NCI-H446 (cell line): ENCODE measurements at regions not wholly inside any gene's neighbourhood (a gene's known extent, or its start where the extent isn't known, plus 50 kb on each side); places are given as distances from the start of the nearest gene placed in this dataset.

ENCODE experiments used
- DNase-seq, 2 experiments: peaks; one replicate each; lab custom pipeline; 2025; lab: John Stamatoyannopoulos, UW

GRCh38 chr1:209370241-209370995 is 213.1 kb upstream of the CAMK1G start:
- peak; percentile 53 to 67 for DNase-seq

DNA sequence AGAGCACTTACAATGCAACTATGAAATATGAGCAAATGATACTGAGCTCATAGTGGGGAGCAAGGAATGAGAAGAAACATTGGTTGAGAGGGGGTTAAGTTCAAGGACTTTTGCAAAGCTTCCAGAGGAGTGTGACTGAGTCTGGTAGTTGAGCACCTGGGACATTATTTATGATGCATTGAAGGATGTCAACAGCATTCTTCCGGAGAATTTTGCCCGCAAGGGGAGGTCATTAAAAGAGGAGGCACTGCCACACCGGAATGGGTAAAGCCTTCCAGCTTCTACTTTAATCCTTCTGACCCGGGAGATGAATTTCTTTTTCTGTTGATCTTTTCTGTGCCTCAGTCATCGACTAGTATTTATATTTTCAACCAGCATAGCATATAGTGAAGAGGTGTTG is 208.4 kb upstream of the CAMK1G start:
- DNase-seq, result no peak

- DNase-seq, result no peak
Observed at GRCh38 chr1:209375671-209376365, 207.7 kb upstream of the CAMK1G start.

DNA sequence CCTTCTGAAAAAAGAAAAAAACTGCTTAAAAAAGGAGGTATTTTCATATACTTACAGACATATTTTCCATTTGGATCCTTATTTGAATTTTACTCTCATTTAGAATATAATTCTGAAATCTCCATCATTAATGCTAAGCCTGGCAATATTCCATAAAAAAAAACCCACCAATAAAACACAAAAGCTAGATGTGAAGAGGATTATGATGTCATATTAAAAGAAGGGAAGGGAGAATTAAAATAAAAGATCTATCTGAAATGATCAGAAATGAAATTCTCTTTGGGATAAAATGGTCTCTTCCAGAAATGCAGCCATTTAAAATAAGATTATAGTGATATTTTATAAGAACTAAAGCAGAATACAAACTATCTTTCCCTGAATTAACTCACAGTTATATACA is 206.7 kb upstream of the CAMK1G start:
- no peak for DNase-seq

- no peak for DNase-seq
Observed at GRCh38 chr1:209377995-209378394, 205.5 kb upstream of the CAMK1G start.

GRCh38 chr1:209379280-209379679 is 204.2 kb upstream of the CAMK1G start:
- DNase-seq, result no peak

GRCh38 chr1:209380420-209380819 is 203.1 kb upstream of the CAMK1G start:
- no peak for DNase-seq

GRCh38 chr1:209382231-209383100 is 201.0 kb upstream of the CAMK1G start:
- peak in 1 of 2 experiments; percentile 12 for DNase-seq

DNA sequence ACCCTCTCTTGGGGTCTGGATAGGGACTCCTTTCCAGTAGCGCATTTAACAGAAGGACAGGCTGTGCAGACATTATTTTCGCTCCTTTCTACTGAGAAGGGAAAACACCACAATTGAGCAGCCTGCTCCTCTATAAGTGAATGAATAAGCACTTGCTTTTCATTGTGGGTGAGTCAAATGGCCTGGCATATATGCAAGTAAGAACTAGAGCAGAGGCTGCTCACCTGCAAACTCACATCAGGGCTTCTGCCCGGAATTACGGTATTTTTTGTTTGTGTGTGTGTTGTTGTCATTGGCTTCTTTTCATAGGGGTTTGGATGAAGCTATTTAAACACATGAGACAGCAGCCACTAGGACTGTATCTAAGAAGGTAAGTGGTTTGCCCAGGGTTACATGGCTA is 200.1 kb upstream of the CAMK1G start:
- no peak for DNase-seq

DNA sequence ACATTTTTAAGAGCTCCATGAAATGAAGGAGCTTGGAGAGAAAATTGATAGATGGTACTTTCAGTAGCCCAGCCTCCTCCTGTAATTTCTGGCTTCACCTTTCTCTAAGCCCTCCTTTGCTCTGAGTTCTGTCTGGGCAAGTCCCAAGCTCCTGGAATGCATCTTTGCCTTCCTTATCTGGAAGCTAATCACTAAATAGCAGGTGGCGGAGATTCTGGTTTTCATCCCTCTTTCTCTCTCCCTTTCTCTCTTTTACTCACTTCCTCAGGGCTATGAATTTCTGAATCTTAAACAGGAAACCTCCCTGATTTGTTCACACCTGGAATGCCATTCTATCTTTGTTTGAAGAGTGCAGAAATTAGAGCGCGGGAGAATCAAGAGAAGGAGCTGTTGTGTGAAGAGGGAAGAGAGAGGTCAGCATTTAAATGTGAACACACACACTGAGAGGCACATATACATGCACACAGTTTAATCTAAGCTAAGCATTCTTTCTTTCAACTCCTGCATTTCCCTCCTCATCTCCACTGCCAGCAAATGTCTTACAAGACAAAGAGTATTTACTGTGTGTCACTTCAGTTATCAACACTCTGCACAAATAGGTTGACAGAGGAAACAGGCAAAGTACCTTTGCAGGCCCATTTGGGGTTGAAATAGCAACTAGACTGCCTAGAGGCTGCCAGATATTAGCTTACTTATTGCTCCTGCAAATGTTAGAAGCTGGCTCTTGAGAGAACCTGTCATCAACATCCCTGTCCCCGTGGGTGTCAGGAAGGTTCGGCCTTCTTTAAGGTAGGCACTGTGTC is 199.4 kb upstream of the CAMK1G start:
- DNase-seq, result no peak

GRCh38 chr1:209384710-209385550 is 198.6 kb upstream of the CAMK1G start:
- DNase-seq, result no peak

DNA sequence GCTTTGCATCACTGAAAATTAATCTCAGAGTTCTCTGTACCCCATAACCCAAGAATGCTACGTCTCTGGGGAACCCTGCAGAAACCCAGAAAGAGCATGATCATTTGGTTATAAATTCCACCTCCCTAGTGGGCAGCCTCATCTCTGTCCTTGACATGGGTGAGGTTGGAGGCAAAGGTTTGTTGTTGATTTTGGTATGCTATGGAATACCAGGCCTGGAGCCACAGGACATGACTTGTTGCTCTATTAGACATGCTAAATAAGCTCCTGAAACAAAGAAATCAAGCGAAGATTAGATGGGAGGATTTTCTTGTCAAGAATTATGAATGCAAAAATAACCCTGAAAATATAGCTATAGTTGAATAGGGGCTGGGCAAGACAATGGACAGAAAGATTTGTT is 197.4 kb upstream of the CAMK1G start:
- no peak for DNase-seq

DNA sequence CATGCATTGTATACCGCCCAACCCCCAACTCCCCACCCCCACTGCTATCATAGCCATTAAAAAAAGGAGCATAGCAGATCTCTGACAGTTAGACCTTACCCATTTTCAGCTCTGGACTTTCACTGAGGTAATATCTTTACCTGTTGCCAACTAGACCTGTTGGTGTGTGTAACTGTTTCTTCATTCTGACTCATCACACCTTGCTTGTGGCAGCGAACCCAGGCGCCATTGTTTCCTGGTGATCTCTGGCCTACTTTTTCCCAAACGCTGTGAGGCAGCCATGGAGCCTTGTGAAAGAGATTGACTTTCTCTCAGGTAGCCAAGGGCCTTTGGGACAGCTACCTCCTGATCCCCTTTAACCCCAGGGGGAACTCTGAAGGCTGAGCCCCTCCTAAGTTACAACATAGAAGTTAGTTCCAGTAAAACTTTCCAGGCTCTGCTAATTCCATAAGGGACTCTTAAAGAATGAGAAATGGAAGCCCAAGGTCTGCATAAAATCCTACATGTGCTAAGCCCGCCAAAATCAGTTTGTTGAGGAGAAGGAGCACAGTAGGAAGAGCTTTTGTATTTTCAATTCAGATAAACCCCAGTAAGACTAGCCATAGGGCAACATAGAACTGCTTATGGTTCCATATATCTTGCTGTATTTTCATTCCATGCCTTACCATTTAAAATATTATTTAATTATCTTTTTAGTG is 196.1 kb upstream of the CAMK1G start:
- no peak for DNase-seq

- DNase-seq, result no peak
Observed at GRCh38 chr1:209387969-209388329, 195.6 kb upstream of the CAMK1G start.

GRCh38 chr1:209388358-209388757 is 195.2 kb upstream of the CAMK1G start:
- no peak for DNase-seq

DNA sequence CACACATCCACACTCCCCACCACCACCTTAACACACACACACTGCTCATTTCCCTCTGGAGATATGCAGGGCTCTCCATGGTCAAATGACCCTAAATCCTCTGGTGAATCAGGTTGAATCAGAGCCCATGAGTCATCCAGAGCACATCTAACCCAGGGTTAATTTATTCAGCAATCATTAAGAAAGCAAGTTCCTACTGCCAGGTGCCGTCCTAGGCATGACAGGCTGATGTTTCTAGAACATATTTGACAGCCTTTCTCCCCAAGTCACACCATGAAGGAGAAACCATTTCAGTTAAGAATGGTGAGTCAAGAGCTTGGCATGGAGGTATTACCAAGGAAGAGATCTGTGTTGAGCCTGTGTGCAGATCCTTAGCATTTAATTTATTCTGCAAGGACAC is 194.3 kb upstream of the CAMK1G start:
- no peak for DNase-seq

- DNase-seq, result no peak
Observed at GRCh38 chr1:209389975-209390374, 193.5 kb upstream of the CAMK1G start.

GRCh38 chr1:209390764-209391163 is 192.8 kb upstream of the CAMK1G start:
- no peak for DNase-seq

GRCh38 chr1:209391792-209392191 is 191.7 kb upstream of the CAMK1G start:
- peak in 1 of 2 experiments; percentile 68 for DNase-seq

DNA sequence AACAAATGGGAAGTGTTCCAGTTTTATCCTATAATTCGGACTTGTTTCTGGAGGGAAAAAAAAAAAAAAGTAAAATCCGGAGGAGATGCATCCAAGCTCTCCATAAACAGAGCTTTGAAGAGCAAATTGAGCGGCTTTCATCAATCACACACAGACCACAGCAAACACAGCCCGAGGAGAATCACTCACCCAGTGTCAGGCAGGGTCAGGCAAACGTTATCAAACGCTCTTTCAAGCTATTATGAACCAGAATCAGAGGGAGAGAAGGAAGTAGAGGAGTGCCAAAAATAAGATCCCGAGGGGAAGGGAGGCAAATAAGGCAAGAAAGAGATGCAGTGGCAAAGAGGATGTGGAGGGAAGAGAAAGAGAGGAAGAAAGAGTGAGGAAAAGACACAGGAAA is 188.3 kb upstream of the CAMK1G start:
- DNase-seq, result no peak
